AG09309 (cell line): ENCODE measurements at regions not wholly inside any gene's neighbourhood (a gene's known extent, or its start where the extent isn't known, plus 50 kb on each side); places are given as distances from the start of the nearest gene placed in this dataset.

Experiments
- DNase-seq: peaks from one replicate; pipeline ENCODE4 v3.0.0-alpha.2; 2010; ENCODE audit warnings: low read depth
- H3K4me3 ChIP-seq: 2 replicates; pipeline ENCODE4 v1.5.1; 2011; ENCODE audit warnings: mild to moderate bottlenecking, low read depth, low read length, moderate library complexity; ENCODE audit not compliant: control insufficient read depth
- CTCF ChIP-seq: IDR thresholded peaks from 2 replicates; pipeline ENCODE4 v1.5.1; 2011; ENCODE audit warnings: mild to moderate bottlenecking, low read depth, low read length, inconsistent platforms; ENCODE audit not compliant: insufficient read depth, control insufficient read depth; ENCODE audit errors: missing control alignments

GRCh38 chr13:80590551-80590950 is 249.6 kb upstream of the SPRY2 start:
- TF ChIP-seq CTCF, result no peak
- H3K4me3 ChIP-seq, result no peak overlapping the region
- DNase-seq, result no peak

GRCh38 chr13:80586356-80586755 is 245.4 kb upstream of the SPRY2 start:
- DNase-seq, result no peak
- TF ChIP-seq CTCF, result no peak
- no peak overlapping the region for H3K4me3 ChIP-seq

- TF ChIP-seq CTCF, result no peak
- H3K4me3 ChIP-seq, result no peak overlapping the region
- DNase-seq, result no peak
Observed at GRCh38 chr13:80585531-80585930, 244.6 kb upstream of the SPRY2 start.

GRCh38 chr13:80584785-80585184 is 243.9 kb upstream of the SPRY2 start:
- H3K4me3 ChIP-seq, result no peak overlapping the region
- DNase-seq, result no peak
- no peak for TF ChIP-seq CTCF

- DNase-seq, result no peak
- H3K4me3 ChIP-seq, result no peak overlapping the region
- no peak for TF ChIP-seq CTCF
Observed at GRCh38 chr13:80584306-80584705, 243.4 kb upstream of the SPRY2 start.

- DNase-seq, result no peak
- no peak for TF ChIP-seq CTCF
- H3K4me3 ChIP-seq, result no peak overlapping the region
Observed at GRCh38 chr13:80577926-80578670, 237.2 kb upstream of the SPRY2 start.
